ENCODE measurements at regions not wholly inside any gene's neighbourhood (a gene's known extent, or its start where the extent isn't known, plus 50 kb on each side); places are given as distances from the start of the nearest gene placed in this dataset.

DNA sequence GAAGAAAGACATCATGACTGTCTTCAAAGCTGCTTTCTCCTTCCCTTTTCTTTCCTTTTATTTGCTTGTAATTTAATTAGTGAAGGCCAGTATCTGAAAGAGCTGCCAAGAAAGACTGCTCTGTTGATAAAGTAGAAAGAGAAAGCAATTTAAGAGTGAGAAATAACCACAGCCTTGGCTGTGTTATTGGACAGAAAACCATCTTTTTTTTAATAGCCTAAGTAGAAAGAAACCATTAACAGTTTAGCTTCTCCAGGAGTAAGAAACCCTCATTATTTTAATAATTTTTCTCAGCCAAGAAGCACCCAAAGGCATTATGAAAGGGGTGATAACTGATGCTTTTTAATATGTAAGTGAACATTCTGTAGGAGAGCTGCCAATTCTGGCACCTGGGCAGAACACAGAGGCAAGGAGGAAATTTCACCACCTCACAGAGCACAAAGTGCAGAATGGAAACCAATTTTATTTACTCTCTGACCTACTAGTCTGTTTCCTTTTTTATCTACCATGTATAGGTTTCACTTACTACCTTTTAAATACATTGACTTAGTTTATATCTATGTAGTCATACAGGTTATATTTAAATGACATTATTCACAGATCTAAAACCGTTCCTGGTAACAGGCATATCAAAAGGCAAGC, 703.2 kb downstream of the MRPL39 start:
- DNase-seq (ENCODE audit: low read depth): no peak

DNA sequence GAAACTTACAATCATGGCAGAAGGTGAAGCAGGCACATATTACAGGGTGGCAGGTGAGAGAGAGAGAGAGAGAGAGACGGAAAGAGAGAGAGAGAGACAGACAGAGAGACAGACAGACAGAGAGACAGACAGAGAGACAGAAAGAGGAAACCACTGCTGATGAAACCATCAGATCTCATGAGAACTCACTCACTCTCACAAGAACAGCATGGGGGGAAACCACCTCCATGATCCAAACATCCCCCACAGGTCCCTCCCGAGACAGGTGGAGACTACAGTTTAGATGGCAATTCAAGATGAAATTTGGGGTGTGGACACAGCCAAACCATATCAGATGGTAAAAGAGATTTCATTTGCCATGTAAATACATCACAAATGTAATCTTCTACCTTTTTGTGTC, 708.1 kb downstream of the MRPL39 start:
- DNase-seq (ENCODE audit: low read depth): no peak

DNA sequence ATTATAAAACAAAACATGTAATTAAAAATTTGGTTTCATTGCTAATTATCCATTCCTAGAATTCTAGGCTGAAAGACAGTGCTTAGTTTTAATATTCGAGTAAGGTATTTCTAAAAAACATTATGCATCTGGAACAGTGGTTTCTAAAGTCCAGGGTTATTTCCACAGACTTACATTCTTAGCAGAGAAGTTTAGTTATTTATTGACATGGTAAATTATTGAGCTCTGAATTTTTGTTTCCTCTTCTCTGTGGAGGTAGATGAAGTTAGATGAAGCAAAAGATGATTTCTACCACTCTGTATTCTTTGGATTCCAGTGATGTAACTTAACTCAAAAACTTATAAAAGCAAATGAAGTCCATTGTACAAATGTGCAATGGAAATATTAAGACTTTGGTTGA, 709.4 kb downstream of the MRPL39 start:
- no peak for DNase-seq (ENCODE audit: low read depth)

DNA sequence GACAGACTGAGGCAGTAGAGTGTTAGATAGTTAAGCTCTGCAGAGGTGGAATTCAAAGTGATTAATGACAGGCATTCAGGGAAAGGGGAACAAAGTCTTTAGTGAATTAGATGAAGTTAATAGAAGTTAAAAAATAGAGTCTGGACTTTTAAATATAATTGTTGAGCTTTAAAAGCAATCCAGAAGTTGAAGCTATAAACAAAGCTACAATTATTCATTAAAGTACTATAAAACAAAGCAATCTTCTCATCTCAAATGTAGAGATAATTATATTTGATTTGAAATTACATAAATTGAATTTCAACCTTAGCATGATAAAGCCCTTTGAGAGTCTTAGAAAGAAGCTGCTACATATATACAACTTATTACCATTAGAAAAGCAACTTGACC, 710.6 kb downstream of the MRPL39 start:
- no peak for DNase-seq (ENCODE audit: low read depth)

DNA sequence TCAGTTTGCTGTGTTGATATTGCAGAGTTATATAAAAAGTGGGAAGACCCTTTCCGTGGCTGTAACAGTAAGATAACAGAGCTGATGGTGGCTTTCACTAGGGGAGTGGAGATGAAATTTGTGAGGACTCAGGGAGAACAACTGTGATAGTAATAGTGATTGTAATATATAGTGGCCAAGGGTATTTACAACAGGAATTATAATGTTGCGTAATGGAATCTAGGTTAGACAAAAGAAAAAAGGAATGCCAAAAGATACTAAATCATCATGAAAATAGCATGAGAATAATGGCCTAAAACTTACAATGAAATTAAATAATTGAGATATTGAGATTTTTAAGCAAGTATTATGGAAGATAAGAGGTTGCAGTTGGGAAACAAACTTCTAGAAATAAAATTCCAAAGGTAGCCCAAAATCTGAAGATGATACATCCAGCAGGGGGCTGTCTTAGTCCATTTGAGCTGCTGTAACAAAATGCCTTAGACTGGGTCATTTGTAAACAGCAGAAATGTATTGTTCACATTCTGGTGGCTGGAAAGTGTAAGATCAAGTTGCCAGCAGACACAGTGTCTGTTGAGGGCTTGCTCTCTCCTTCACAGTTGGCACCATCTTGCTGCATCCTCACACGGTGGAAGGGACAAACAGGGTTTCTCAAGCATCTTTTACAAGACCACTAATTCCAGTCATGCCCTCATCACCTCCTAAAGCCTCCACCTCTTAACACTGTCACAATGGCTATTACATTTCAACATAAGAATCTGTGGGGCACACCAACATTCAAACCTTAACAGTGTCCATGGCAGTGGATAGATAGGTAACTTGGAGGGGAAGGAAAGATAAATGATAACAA, 711.2 kb downstream of the MRPL39 start:
- DNase-seq (ENCODE audit: low read depth): no peak

DNA sequence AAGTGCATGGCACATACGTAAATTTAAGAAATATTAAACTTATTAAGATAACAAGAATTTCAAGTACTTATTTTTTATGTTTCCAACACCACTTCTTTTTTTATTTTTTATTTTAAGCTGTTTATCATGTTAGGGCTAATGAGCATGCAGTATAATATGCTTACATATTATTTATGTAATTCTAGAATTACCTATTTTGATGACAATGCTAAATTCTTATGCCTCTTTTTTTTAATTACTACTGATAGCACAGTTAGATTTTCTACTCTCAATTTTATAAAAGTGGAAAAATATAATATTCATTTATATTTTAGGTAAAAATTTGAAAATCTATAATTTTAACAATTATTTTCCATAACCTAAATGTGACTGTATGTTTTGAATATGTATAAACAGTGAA, 713.0 kb downstream of the MRPL39 start:
- DNase-seq (ENCODE audit: low read depth): no peak

DNA sequence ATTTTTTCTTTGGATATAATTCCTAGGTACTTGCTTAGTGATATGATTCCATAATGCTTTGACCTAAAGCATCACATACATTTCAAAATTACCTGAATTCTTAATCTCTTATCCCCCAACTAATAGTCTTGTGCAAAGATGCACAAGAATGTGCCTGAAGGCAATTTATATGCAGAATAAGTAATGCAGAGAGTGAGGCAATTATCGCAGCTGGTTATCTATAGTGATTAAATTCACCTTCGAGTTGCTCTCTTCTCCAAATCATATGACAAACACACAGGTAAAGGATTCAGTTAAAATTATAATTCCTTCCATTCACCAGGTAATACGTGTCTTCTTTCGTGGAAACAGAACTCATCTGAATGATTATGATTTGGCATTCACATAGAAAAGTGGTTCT, 717.3 kb downstream of the MRPL39 start:
- DNase-seq (ENCODE audit: low read depth): no peak

DNA sequence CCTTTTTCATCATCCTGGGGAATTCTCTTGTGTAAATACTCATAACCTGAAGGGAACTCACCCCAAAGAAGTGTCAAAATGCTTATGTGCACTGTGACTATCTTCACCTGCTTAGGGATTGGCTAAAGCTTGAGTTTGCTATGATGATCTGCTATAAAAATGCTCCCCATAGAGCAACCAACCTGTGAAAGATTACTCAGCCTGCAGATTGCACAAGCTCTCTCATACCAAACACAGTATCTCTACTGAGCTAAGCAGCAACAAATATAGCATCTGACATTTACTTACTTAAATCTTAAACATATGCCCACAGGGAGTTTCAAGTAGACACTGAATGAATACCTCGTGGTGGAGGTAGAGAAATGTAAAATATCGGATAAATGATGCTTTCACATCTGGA, 725.8 kb downstream of the MRPL39 start:
- no peak for DNase-seq (ENCODE audit: low read depth)

DNA sequence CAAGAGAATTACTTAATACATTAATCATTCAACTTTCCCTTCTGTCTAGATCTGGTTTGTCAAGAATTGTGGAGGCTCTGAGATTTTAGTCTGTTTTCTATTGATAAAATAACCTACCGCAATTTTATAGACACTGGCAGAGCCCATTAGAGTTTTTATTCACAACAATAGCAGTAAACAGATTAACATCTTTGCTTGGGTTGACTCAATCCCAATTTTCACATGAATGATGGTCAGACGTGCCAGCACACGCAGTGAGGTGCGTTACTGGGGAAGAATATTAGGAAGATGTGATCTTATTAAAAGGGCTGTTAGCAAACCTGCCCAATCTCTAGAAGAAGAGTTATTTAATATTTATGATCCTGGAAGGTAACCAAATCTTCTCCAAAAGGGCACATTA, 736.6 kb downstream of the MRPL39 start:
- DNase-seq (ENCODE audit: low read depth): no peak

DNA sequence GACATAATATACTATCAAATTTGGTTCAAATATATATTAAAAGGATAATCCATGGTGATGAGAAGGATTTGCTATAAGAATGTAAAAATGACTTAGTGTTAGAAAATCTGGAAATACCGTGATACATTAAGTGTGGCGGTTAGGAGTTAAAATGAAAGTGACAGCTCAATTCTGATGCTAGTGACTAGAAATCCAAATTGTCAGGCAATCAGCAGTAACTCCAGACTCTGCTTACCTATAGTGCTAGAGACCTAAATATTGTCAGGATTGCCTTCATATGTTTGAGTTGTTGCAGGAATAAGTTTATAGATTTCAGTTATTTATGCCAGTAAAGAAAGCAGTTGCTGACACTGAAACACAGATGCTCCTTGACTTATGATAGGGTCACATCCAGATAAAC, 737.4 kb downstream of the MRPL39 start:
- no peak for DNase-seq (ENCODE audit: low read depth)

DNA sequence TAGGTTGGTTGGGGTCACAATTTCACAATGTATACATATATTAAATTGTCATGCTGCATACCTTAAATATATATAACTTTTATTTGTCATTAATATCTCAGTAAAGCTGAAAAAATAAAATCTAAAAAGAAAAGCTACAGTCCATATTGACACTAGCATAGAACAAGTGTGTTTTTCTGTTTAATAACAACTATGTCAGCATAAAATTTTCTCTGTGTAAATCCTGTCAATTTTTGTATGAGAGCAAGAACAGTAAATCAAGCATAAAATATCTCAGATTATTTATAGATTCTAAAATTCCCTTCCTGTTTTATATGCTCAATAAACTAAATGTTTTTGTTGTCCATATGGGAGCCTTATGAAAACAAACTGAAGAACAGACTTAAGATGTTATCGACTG, 739.2 kb downstream of the MRPL39 start:
- DNase-seq (ENCODE audit: low read depth): no peak

DNA sequence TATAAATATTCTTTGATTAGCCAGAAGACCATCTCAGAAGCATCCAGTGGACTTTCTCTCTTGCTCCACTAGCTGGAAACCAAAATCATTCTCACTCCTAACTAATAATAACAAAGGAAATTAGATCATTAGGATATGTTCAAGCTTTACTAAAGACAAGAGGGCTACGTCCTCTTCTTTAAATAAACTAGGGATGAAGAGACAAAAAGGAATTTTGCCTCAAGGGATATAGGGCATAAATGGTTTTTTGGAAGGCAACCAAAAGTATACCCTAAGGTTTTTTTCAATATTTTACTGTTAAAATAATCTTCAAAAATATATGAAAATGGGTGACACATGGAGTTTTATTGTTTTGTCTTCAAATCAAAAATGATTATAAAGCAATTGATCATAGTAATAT, 745.8 kb downstream of the MRPL39 start:
- no peak for DNase-seq (ENCODE audit: low read depth)

DNA sequence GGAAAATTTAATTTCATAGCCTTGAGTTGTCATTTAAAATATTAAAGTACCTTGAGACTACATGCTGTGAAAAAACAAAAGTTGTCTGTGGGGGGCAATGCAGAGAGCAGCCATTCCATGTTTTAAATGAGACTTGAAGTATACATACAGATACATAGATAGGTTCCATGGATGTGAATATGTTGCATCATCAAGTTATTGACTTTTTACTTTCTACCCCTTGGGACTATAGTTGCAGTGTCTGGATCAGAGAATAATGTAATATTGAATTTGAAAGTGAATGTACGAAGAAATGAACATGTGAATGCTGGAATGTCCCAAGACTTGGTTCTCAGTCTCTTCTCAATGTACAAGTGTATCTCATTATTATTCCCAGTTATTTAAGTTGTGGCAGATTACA, 751.0 kb downstream of the MRPL39 start:
- DNase-seq (ENCODE audit: low read depth): no peak

DNA sequence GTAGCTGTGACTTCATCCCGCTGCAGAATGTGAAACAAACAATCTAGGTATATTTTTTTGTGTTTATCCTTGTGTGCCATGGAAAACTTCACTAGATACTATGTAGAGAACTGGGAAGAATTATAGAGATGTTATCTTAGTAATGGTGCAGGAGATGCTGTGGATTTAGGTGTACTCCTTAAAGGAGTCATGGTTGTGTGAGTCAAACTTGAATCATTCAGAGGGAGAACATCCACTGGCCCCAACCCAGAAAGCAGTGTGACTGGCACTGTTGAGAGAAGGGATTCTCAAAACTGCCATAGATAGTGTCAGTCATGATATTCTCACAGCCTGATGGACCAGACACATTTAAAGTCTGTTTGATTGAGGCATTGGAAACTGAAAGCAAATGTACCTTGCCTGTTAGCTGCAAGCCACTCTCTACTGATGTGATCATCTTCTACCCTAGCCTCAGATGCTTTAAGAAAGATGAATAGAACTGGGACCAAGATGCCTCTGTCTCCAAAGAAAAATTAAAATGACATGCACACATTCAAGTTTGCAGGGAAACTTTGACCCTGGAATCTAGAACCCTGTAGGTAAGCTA, 754.6 kb downstream of the MRPL39 start:
- no peak for DNase-seq (ENCODE audit: low read depth)

DNA sequence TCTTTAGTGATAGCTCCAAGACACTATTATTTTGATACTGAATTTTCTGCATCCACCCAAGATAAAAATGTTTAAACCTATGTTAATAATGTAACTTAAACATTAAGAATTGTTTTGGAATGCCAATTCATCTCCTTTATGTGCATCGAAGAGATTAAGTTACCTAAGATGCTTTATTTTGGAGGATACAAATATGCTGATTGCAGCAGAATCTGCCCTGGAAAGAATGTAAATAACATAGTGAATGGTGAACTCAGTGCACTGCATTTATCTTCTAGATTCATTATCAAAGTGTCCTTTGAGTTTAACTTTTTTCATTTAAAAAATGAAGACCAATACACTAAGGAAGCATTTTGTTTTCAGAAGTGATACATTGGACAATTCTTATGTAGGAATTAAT, 757.2 kb downstream of the MRPL39 start:
- DNase-seq (ENCODE audit: low read depth): no peak

DNA sequence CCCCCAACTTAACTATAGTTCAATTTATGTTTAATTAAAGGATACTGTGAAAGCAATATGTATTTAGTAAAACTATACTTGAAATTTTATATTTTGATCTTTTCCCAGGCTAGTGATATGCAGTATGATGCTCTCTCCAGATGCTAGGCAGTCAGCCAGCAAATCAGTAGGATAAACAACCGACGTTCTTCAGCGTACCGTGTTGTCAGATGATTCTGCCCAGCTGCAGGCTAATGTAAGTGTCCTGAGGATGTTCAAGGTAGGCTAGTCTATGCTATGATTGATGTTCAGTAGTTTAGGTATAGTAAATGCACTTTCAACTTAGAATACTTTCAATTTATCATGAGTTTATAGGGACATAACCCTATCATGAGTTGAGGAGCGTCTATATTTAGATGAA, 762.6 kb downstream of the MRPL39 start:
- no peak for DNase-seq (ENCODE audit: low read depth)

DNA sequence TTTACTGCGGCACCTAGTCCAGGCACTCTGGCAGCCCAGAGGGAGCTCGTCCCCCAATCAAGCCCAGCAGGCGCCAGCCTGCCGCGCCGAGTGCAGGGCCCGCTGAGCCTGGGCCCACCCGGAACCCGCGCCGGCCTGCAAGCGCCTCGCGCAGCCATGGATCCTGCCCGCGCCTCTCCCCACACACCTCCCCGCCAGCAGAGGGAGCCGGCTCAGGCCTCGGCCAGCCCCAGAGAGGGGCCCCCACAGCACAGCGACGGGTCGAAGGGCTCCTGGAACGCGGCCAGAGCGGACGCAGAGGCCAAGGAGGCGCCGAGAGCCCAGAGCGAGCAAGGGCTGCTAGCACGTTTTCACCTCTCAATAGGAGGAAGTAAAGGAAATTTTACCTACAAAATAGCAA, 767.0 kb downstream of the MRPL39 start:
- no peak for DNase-seq (ENCODE audit: low read depth)

DNA sequence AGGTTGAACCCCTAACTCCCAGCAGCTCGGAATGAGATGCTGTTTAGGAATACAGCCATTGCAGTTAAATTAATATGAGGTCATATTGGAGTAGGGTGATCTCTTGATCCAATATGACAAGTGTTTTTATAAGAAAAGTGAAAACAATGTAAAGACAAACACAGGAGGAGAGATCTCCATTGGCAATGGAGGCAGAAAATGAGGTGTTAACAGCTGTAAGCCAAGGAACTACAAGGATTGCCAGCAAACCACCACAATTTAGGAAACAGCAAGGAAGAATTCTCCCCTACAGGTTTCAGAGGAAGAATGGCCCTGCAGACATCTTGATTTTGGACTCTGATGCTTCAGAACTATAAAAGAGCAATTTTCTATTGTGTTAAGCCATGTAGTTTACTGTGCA, 774.3 kb downstream of the MRPL39 start:
- DNase-seq (ENCODE audit: low read depth): no peak

DNA sequence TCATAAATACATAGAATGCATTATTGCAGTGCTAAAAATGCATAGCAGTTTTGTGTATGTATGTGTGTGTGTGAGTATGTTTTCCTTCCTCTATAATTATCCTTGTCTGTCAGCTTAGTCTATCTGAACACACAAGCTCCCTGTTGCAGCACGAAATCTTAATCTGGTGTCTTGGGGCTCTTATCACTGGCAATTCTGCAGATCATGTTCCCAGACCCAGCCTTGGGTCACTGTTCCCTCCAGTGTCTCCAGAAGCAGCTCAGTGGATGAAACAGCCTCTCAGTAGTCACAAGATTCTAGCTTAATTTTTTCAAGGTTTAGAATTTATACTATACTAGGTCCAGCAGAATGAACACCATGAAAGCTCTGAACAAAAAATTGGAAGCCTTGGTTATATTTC, 777.9 kb downstream of the MRPL39 start:
- DNase-seq (ENCODE audit: low read depth): no peak

DNA sequence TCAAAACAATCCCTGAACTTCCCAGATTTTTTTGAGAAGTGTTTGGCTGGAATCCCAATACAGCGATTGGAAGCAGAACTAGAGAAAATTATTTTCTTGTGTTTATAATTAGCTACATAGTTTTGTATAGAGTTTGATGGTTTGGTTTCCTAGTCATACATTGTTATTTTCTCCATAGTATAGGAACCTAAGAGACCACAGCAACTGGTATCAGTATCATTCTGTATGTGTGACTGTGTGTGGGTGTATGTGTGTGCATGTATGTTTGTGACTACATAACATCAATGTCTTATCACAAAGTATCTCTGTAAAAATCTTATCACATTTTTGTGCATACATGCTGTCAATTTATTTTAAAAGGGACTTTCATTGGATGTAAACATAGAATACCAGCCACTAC, 780.5 kb downstream of the MRPL39 start:
- no peak for DNase-seq (ENCODE audit: low read depth)

DNA sequence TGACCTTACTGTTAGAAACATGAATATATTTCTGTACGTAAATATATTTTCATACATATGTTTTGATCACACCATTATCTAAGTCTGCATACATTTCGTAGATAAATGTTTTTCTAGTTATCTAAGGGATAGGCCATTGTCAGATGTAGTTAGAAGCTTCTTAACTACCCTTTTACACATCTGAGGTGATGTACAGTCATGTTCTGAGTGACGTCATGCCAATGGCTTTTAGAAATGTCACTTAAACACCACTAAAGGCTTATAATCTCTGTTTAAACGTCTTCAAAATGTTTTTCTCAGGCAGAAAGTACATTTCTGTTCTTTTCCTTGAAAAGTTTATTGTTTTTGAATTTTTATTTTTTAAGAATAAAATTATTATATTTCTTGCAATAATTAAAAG, 781.9 kb downstream of the MRPL39 start:
- no peak for DNase-seq (ENCODE audit: low read depth)

DNA sequence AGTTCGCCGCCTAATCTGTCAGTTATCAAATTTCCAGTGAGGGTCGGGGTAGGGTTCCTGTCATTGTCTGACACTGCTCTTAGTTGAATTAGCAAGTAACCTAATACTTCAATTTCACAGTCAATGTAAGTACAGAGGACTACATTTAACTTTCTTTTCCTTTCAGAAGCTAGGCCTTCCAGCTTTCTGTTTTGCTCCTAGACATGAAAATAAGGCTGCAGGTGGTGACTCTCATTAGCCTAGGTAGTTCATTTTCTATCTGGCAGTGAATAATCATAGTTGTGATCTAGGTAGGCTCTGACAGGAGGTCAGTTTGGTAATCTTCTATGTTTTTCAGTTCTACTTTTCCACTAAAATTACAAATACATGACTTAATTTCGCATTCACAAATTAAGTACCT, 783.1 kb downstream of the MRPL39 start:
- DNase-seq (ENCODE audit: low read depth): no peak

DNA sequence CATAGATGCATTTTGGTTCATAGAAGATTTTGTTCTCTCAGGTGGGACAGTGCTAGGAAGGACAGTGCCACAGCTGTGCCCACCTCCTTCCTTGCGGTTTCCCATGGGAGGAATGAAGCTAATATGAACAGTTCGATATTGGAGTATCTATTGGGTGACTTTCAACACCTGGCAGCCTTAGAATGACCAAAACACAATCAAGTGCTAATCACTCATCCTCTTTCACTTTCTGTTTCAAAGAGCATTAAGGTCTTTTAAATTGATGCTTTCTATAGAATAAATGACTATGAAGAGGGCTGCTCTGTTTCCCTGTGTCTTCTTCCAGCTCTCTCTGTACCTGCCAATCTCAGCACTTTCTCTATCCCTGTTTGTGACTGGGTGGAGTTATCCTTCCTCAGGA, 784.0 kb downstream of the MRPL39 start:
- no peak for DNase-seq (ENCODE audit: low read depth)
